HG03575 (cell line): ENCODE measurements at regions not wholly inside any gene's neighbourhood (a gene's known extent, or its start where the extent isn't known, plus 50 kb on each side); places are given as distances from the start of the nearest gene placed in this dataset.

Experiments
- ATAC-seq: cut with Tn5 transposase; IDR thresholded peaks from one replicate; pipeline ENCODE4 v1.9.1; 2021; ENCODE audit not compliant: unreplicated experiment, insufficient number of reproducible peaks, low FRiP score; ENCODE audit errors: extremely low read depth

- no peak for ATAC-seq
Observed at GRCh38 chr18:76565238-76566173, 70.5 kb upstream of the ZNF516 start.

- no peak for ATAC-seq
Observed at GRCh38 chr18:76564655-76565237, 69.7 kb upstream of the ZNF516 start.

GRCh38 chr18:76564117-76564516, 69.1 kb upstream of the ZNF516 start:
- no peak for ATAC-seq

- ATAC-seq, result no peak
Observed at GRCh38 chr18:76562286-76563122, 67.5 kb upstream of the ZNF516 start.

GRCh38 chr18:76558881-76559667, 64.0 kb upstream of the ZNF516 start:
- ATAC-seq, result no peak

- no peak for ATAC-seq
Observed at GRCh38 chr18:76557026-76557575, 62.1 kb upstream of the ZNF516 start.

- no peak for ATAC-seq
Observed at GRCh38 chr18:76554547-76555222, 59.6 kb upstream of the ZNF516 start.

- no peak for ATAC-seq
Observed at GRCh38 chr18:76553715-76554546, 58.9 kb upstream of the ZNF516 start.

- no peak for ATAC-seq
Observed at GRCh38 chr18:76548541-76548940, 53.5 kb upstream of the ZNF516 start.

- no peak for ATAC-seq
Observed at GRCh38 chr18:76547296-76547695, 52.3 kb upstream of the ZNF516 start.

- no peak for ATAC-seq
Observed at GRCh38 chr18:76546436-76546835, 51.4 kb upstream of the ZNF516 start.

GRCh38 chr18:76546088-76546435, 51.0 kb upstream of the ZNF516 start:
- ATAC-seq, result no peak

- no peak for ATAC-seq
Observed at GRCh38 chr18:76545433-76546087, 50.5 kb upstream of the ZNF516 start.

GRCh38 chr18:76544511-76545345, 49.7 kb upstream of the ZNF516 start:
- no peak for ATAC-seq
